ENCODE measurements at regions not wholly inside any gene's neighbourhood (a gene's known extent, or its start where the extent isn't known, plus 50 kb on each side); places are given as distances from the start of the nearest gene placed in this dataset.

GRCh38 chr18:69217196-69218000 lies 183.3 kb upstream of the DOK6 start:
- no peak for DNase-seq (ENCODE audit: low spot score)

- DNase-seq (ENCODE audit: low spot score), result no peak
Observed at GRCh38 chr18:69220529-69220928, 180.2 kb upstream of the DOK6 start.

GRCh38 chr18:69222089-69222488 lies 178.6 kb upstream of the DOK6 start:
- no peak for DNase-seq (ENCODE audit: low spot score)

- DNase-seq (ENCODE audit: low spot score), result no peak
Observed at GRCh38 chr18:69226971-69227370, 173.7 kb upstream of the DOK6 start.

GRCh38 chr18:69230204-69230603 lies 170.5 kb upstream of the DOK6 start:
- DNase-seq (ENCODE audit: low spot score), result no peak

GRCh38 chr18:69233465-69234054 lies 167.1 kb upstream of the DOK6 start:
- peak; percentile 50 for DNase-seq (ENCODE audit: low spot score)

- no peak for DNase-seq (ENCODE audit: low spot score)
Observed at GRCh38 chr18:69239849-69240674, 160.6 kb upstream of the DOK6 start.

- DNase-seq (ENCODE audit: low spot score), result no peak
Observed at GRCh38 chr18:69246027-69246426, 154.7 kb upstream of the DOK6 start.

GRCh38 chr18:69250305-69251151 lies 150.2 kb upstream of the DOK6 start:
- peak; percentile 58 for DNase-seq (ENCODE audit: low spot score)

GRCh38 chr18:69257861-69258458 lies 142.7 kb upstream of the DOK6 start:
- peak; percentile 84 for DNase-seq (ENCODE audit: low spot score)

- DNase-seq (ENCODE audit: low spot score), result no peak
Observed at GRCh38 chr18:69259282-69259681, 141.4 kb upstream of the DOK6 start.

- no peak for DNase-seq (ENCODE audit: low spot score)
Observed at GRCh38 chr18:69261406-69261805, 139.3 kb upstream of the DOK6 start.

- no peak for DNase-seq (ENCODE audit: low spot score)
Observed at GRCh38 chr18:69265656-69266055, 135.0 kb upstream of the DOK6 start.

- DNase-seq (ENCODE audit: low spot score), result no peak
Observed at GRCh38 chr18:69267895-69268294, 132.8 kb upstream of the DOK6 start.

GRCh38 chr18:69282371-69282770 lies 118.3 kb upstream of the DOK6 start:
- no peak for DNase-seq (ENCODE audit: low spot score)

GRCh38 chr18:69291044-69291443 lies 109.6 kb upstream of the DOK6 start:
- DNase-seq (ENCODE audit: low spot score), result no peak

GRCh38 chr18:69291755-69292154 lies 108.9 kb upstream of the DOK6 start:
- no peak for DNase-seq (ENCODE audit: low spot score)

- no peak for DNase-seq (ENCODE audit: low spot score)
Observed at GRCh38 chr18:69300185-69300584, 100.5 kb upstream of the DOK6 start.

- no peak for DNase-seq (ENCODE audit: low spot score)
Observed at GRCh38 chr18:69308619-69309018, 92.1 kb upstream of the DOK6 start.

- no peak for DNase-seq (ENCODE audit: low spot score)
Observed at GRCh38 chr18:69326094-69326493, 74.6 kb upstream of the DOK6 start.

- DNase-seq (ENCODE audit: low spot score), result no peak
Observed at GRCh38 chr18:69328086-69328485, 72.6 kb upstream of the DOK6 start.

All from AG08395 (cell line).